ENCODE measurements at regions not wholly inside any gene's neighbourhood (a gene's known extent, or its start where the extent isn't known, plus 50 kb on each side); places are given as distances from the start of the nearest gene placed in this dataset.
"Not testable (repeated sequence)": the region's sequence is repeated elsewhere in the genome, so short reads cannot be mapped to it uniquely, and the experiment has no call there.

GRCh38 chr14:106197264-106197663 lies 670.9 kb downstream of the TMEM121 start:
- WGBS, 2 experiments (ENCODE audit: extremely low coverage in 1 of 2, insufficient coverage in 1 of 2, insufficient read length in 1 of 2, insufficient replicate concordance in 2 of 2, low coverage in 1 of 2, low lambda C conversion rate in 2 of 2, missing lambda C conversion rate in 1 of 2): 86% methylated on average over 4 of the region's 4 CpGs; no CpG with 5 or more reads in 1 of the 2 experiments
- H3K27ac ChIP-seq (ENCODE audit: low read depth, low read length); H2AK5ac ChIP-seq (ENCODE audit: low read depth, low read length); H3K79me2 ChIP-seq (ENCODE audit: control insufficient read depth in 1 of 2, insufficient read depth in 2 of 2, low read length in 2 of 2); H3K9ac ChIP-seq (replicated peaks in 1 of 4; ENCODE audit: extremely low read depth in 1 of 4, low read depth in 3 of 4, low read length in 3 of 4); H2BK20ac ChIP-seq (ENCODE audit: low read length); H3K36me3 ChIP-seq (ENCODE audit: control insufficient read depth in 2 of 4, insufficient read depth in 4 of 4, low read length in 3 of 4); H3K27me3 ChIP-seq (replicated peaks in 1 of 4; ENCODE audit: control insufficient read depth in 3 of 4, extremely low read depth in 1 of 4, insufficient read depth in 3 of 4, low read length in 3 of 4); H4K5ac ChIP-seq (ENCODE audit: insufficient read length, low read depth, low read length); H3K4ac ChIP-seq (replicated peaks; ENCODE audit: insufficient read length, low read depth, low read length); POLR2A ChIA-PET (ENCODE audit: partially characterized antibody); H3K56ac ChIP-seq (replicated peaks; ENCODE audit: insufficient read length, low read depth, low read length); H4K20me1 ChIP-seq (replicated peaks in 1 of 2; ENCODE audit: control insufficient read depth in 1 of 2, insufficient read depth in 2 of 2, low read length in 2 of 2); H3K23ac ChIP-seq (ENCODE audit: insufficient read length); H3K79me1 ChIP-seq (ENCODE audit: low read depth, low read length); CTCF ChIA-PET (ENCODE audit: partially characterized antibody); FAIRE-seq; H2BK15ac ChIP-seq (ENCODE audit: low read length); H3K4me3 ChIP-seq (ENCODE audit: extremely low read depth in 1 of 4, insufficient read depth in 2 of 4, low read depth in 3 of 4, low read length in 4 of 4); DNase-seq (ENCODE audit: low read depth in 1 of 2, low spot score in 2 of 2); H4K8ac ChIP-seq (ENCODE audit: extremely low read depth, insufficient read depth, low read length); H3K18ac ChIP-seq (ENCODE audit: extremely low read depth, low read length); H2AFZ ChIP-seq (ENCODE audit: low read length); H3K23me2 ChIP-seq (ENCODE audit: low read depth, low read length); H3K4me1 ChIP-seq (replicated peaks in 1 of 4; ENCODE audit: control insufficient read depth in 3 of 4, insufficient read depth in 4 of 4, low read length in 3 of 4); H3K4me2 ChIP-seq (ENCODE audit: insufficient read depth in 1 of 2, low read depth in 2 of 2, low read length in 2 of 2); H4K91ac ChIP-seq (replicated peaks; ENCODE audit: insufficient read length, low read length); H3K14ac ChIP-seq (ENCODE audit: insufficient read length); H2BK5ac ChIP-seq (ENCODE audit: low read depth, low read length); H2BK120ac ChIP-seq (replicated peaks; ENCODE audit: low read depth, low read length); H2BK12ac ChIP-seq (ENCODE audit: low read depth, low read length): not testable (repeated sequence)
- peaks cover 63 to 71% of the 10 kb centered on the region in 2 experiments for H3K9me3 ChIP-seq (ENCODE audit: insufficient read depth in 2 of 2, low read depth in 1 of 2, low read length in 1 of 2)

All from H1 (cell line).